Activated naive CD8-positive, alpha-beta T cell (primary cell): ENCODE measurements at regions not wholly inside any gene's neighbourhood (a gene's known extent, or its start where the extent isn't known, plus 50 kb on each side); places are given as distances from the start of the nearest gene placed in this dataset.

ENCODE experiments used
- H3K27ac Mint-ChIP-seq: one replicate; pipeline ENCODE4 v1.8.0; 2021; ENCODE audit warnings: mixed read lengths
- H3K27me3 Mint-ChIP-seq: one replicate; pipeline ENCODE4 v1.8.0; 2021; ENCODE audit warnings: mixed read lengths
- H3K36me3 Mint-ChIP-seq: one replicate; pipeline ENCODE4 v1.8.0; 2021; ENCODE audit warnings: mixed read lengths
- H3K4me1 Mint-ChIP-seq: one replicate; pipeline ENCODE4 v1.8.0; 2021; ENCODE audit warnings: low read depth, mixed read lengths
- H3K4me3 Mint-ChIP-seq: one replicate; pipeline ENCODE4 v1.8.0; 2021; ENCODE audit warnings: mild to moderate bottlenecking, mixed read lengths
- H3K9me3 Mint-ChIP-seq: one replicate; pipeline ENCODE4 v1.8.0; 2021; ENCODE audit warnings: low read depth, mixed read lengths

- H3K4me3 Mint-ChIP-seq: no peak overlapping the region
- no peak overlapping the region for H3K27ac Mint-ChIP-seq
- H3K4me1 Mint-ChIP-seq: no peaks in the 10 kb centered on the region
- no peaks in the 10 kb centered on the region for H3K36me3 Mint-ChIP-seq
- no peaks in the 10 kb centered on the region for H3K9me3 Mint-ChIP-seq
- H3K27me3 Mint-ChIP-seq: no peaks in the 10 kb centered on the region
Measured at GRCh38 chr17:34723875-34724274, 144.5 kb downstream of the TMEM132E start.

- Mint-ChIP-seq H3K4me1 (no peaks in the 10 kb centered on the region), H3K4me3 (no peak overlapping the region), H3K27ac (no peak overlapping the region), H3K36me3 (no peaks in the 10 kb centered on the region), H3K9me3 (no peaks in the 10 kb centered on the region), H3K27me3 (no peaks in the 10 kb centered on the region)
Measured at GRCh38 chr17:34721326-34721725, 141.9 kb downstream of the TMEM132E start.

GRCh38 chr17:34720760-34721159 is 141.4 kb downstream of the TMEM132E start:
- H3K9me3 Mint-ChIP-seq: no peaks in the 10 kb centered on the region
- no peak overlapping the region for H3K4me3 Mint-ChIP-seq
- no peak overlapping the region for H3K27ac Mint-ChIP-seq
- H3K4me1 Mint-ChIP-seq: no peaks in the 10 kb centered on the region
- H3K36me3 Mint-ChIP-seq: no peaks in the 10 kb centered on the region
- H3K27me3 Mint-ChIP-seq: no peaks in the 10 kb centered on the region

GRCh38 chr17:34719569-34719968 is 140.2 kb downstream of the TMEM132E start:
- no peaks in the 10 kb centered on the region for H3K36me3 Mint-ChIP-seq
- H3K4me1 Mint-ChIP-seq: no peaks in the 10 kb centered on the region
- H3K27ac Mint-ChIP-seq: no peak overlapping the region
- H3K4me3 Mint-ChIP-seq: no peak overlapping the region
- H3K9me3 Mint-ChIP-seq: no peaks in the 10 kb centered on the region
- H3K27me3 Mint-ChIP-seq: no peaks in the 10 kb centered on the region

GRCh38 chr17:34717092-34717491 is 137.7 kb downstream of the TMEM132E start:
- no peak overlapping the region for H3K4me3 Mint-ChIP-seq
- H3K4me1 Mint-ChIP-seq: no peaks in the 10 kb centered on the region
- H3K9me3 Mint-ChIP-seq: no peaks in the 10 kb centered on the region
- no peak overlapping the region for H3K27ac Mint-ChIP-seq
- H3K27me3 Mint-ChIP-seq: no peaks in the 10 kb centered on the region
- no peaks in the 10 kb centered on the region for H3K36me3 Mint-ChIP-seq

- H3K36me3 Mint-ChIP-seq: no peaks in the 10 kb centered on the region
- no peak overlapping the region for H3K4me3 Mint-ChIP-seq
- no peaks in the 10 kb centered on the region for H3K9me3 Mint-ChIP-seq
- no peaks in the 10 kb centered on the region for H3K27me3 Mint-ChIP-seq
- no peak overlapping the region for H3K27ac Mint-ChIP-seq
- no peaks in the 10 kb centered on the region for H3K4me1 Mint-ChIP-seq
Measured at GRCh38 chr17:34716291-34716690, 136.9 kb downstream of the TMEM132E start.

- H3K4me3 Mint-ChIP-seq: no peak overlapping the region
- H3K27ac Mint-ChIP-seq: no peak overlapping the region
- no peaks in the 10 kb centered on the region for H3K4me1 Mint-ChIP-seq
- peaks cover 4% of the 10 kb centered on the region for H3K27me3 Mint-ChIP-seq
- H3K9me3 Mint-ChIP-seq: no peaks in the 10 kb centered on the region
- H3K36me3 Mint-ChIP-seq: no peaks in the 10 kb centered on the region
Measured at GRCh38 chr17:34715504-34715903, 136.1 kb downstream of the TMEM132E start.

- Mint-ChIP-seq H3K27ac (no peak overlapping the region), H3K9me3 (no peaks in the 10 kb centered on the region), H3K36me3 (no peaks in the 10 kb centered on the region), H3K4me1 (no peaks in the 10 kb centered on the region), H3K4me3 (no peak overlapping the region), H3K27me3 (peaks cover 4% of the 10 kb centered on the region)
Measured at GRCh38 chr17:34714475-34715410, 135.4 kb downstream of the TMEM132E start.

GRCh38 chr17:34713687-34714086 is 134.3 kb downstream of the TMEM132E start:
- Mint-ChIP-seq H3K36me3 (no peaks in the 10 kb centered on the region), H3K9me3 (no peaks in the 10 kb centered on the region), H3K4me3 (no peak overlapping the region), H3K27me3 (peaks cover 4% of the 10 kb centered on the region), H3K4me1 (no peaks in the 10 kb centered on the region), H3K27ac (no peak overlapping the region)

- Mint-ChIP-seq H3K4me3 (no peak overlapping the region), H3K4me1 (no peaks in the 10 kb centered on the region), H3K27ac (no peak overlapping the region), H3K27me3 (peaks cover 5% of the 10 kb centered on the region), H3K36me3 (no peaks in the 10 kb centered on the region), H3K9me3 (no peaks in the 10 kb centered on the region)
Measured at GRCh38 chr17:34712481-34713195, 133.3 kb downstream of the TMEM132E start.

GRCh38 chr17:34711646-34712045 is 132.3 kb downstream of the TMEM132E start:
- H3K36me3 Mint-ChIP-seq: no peaks in the 10 kb centered on the region
- H3K27ac Mint-ChIP-seq: no peak overlapping the region
- H3K4me3 Mint-ChIP-seq: no peak overlapping the region
- H3K9me3 Mint-ChIP-seq: peaks cover under 1% of the 10 kb centered on the region
- no peaks in the 10 kb centered on the region for H3K4me1 Mint-ChIP-seq
- H3K27me3 Mint-ChIP-seq: peaks cover 7% of the 10 kb centered on the region

GRCh38 chr17:34710226-34710625 is 130.8 kb downstream of the TMEM132E start:
- peaks cover 4% of the 10 kb centered on the region for H3K9me3 Mint-ChIP-seq
- H3K27ac Mint-ChIP-seq: no peak overlapping the region
- H3K27me3 Mint-ChIP-seq: peaks cover 9% of the 10 kb centered on the region
- no peaks in the 10 kb centered on the region for H3K36me3 Mint-ChIP-seq
- H3K4me1 Mint-ChIP-seq: no peaks in the 10 kb centered on the region
- H3K4me3 Mint-ChIP-seq: no peak overlapping the region

- H3K27me3 Mint-ChIP-seq: peaks cover 15% of the 10 kb centered on the region
Measured at GRCh38 chr17:34709158-34709754, 129.9 kb downstream of the TMEM132E start.

GRCh38 chr17:34706029-34706428 is 126.6 kb downstream of the TMEM132E start:
- H3K9me3 Mint-ChIP-seq: peaks cover 4% of the 10 kb centered on the region
- H3K4me3 Mint-ChIP-seq: no peak overlapping the region
- H3K36me3 Mint-ChIP-seq: no peaks in the 10 kb centered on the region
- no peak overlapping the region for H3K27ac Mint-ChIP-seq
- H3K27me3 Mint-ChIP-seq: peaks cover 14% of the 10 kb centered on the region
- no peaks in the 10 kb centered on the region for H3K4me1 Mint-ChIP-seq

More at GRCh38 chr17:34709158-34709754, 129.9 kb downstream of the TMEM132E start:
- no peak overlapping the region for H3K27ac Mint-ChIP-seq
- H3K36me3 Mint-ChIP-seq: no peaks in the 10 kb centered on the region
- peaks cover 4% of the 10 kb centered on the region for H3K9me3 Mint-ChIP-seq
- H3K4me3 Mint-ChIP-seq: no peak overlapping the region
- H3K4me1 Mint-ChIP-seq: no peaks in the 10 kb centered on the region

GRCh38 chr17:34703533-34703932 is 124.2 kb downstream of the TMEM132E start:
- no peak overlapping the region for H3K4me3 Mint-ChIP-seq
- H3K9me3 Mint-ChIP-seq: peaks cover 4% of the 10 kb centered on the region
- no peaks in the 10 kb centered on the region for H3K4me1 Mint-ChIP-seq
- H3K27ac Mint-ChIP-seq: no peak overlapping the region
- no peaks in the 10 kb centered on the region for H3K36me3 Mint-ChIP-seq
- peaks cover 11% of the 10 kb centered on the region for H3K27me3 Mint-ChIP-seq
